ENCODE measurements at regions not wholly inside any gene's neighbourhood (a gene's known extent, or its start where the extent isn't known, plus 50 kb on each side); places are given as distances from the start of the nearest gene placed in this dataset.

GRCh38 chr18:67292814-67293213, 223.7 kb downstream of the DSEL start:
- ATAC-seq (ENCODE audit: low FRiP score in 2 of 2) (no peak), DNase-seq (no peak)
- no peaks in the 10 kb centered on the region for H3K27me3 ChIP-seq
- TF ChIP-seq CTCF (IDR thresholded peaks at IDR 0.05) (no peak), POLR2AphosphoS5 (IDR thresholded peaks at IDR 0.05) (no peak), POLR2A (IDR thresholded peaks at IDR 0.05) (no peak), EP300 (IDR thresholded peaks at IDR 0.05) (no peak)
- H3K4me1 ChIP-seq, result no peaks in the 10 kb centered on the region
- no peaks in the 10 kb centered on the region for H3K9me3 ChIP-seq
- no peaks in the 10 kb centered on the region for H3K36me3 ChIP-seq
- WGBS, 2 donors, result 72 to 79% methylated on average over 3 of the region's 3 CpGs
- no peak overlapping the region for H3K27ac ChIP-seq
- H3K4me3 ChIP-seq, result no peak overlapping the region

- TF ChIP-seq POLR2AphosphoS5 (IDR thresholded peaks at IDR 0.05) (no peak), EP300 (IDR thresholded peaks at IDR 0.05) (no peak), CTCF (IDR thresholded peaks at IDR 0.05) (no peak), POLR2A (IDR thresholded peaks at IDR 0.05) (no peak)
- no peak overlapping the region for H3K4me3 ChIP-seq
- H3K9me3 ChIP-seq, result no peaks in the 10 kb centered on the region
- 63 to 65% methylated on average over 4 of the region's 4 CpGs for WGBS, 2 donors
- H3K36me3 ChIP-seq, result no peaks in the 10 kb centered on the region
- no peak overlapping the region for H3K27ac ChIP-seq
- no peak for DNase-seq
- no peaks in the 10 kb centered on the region for H3K4me1 ChIP-seq
- no peak for ATAC-seq (ENCODE audit: low FRiP score in 2 of 2)
- H3K27me3 ChIP-seq, result no peaks in the 10 kb centered on the region
Measured at GRCh38 chr18:67290421-67290820, 226.1 kb downstream of the DSEL start.

- Histone ChIP-seq H3K9me3 (no peaks in the 10 kb centered on the region), H3K27ac (no peak overlapping the region), H3K4me1 (no peaks in the 10 kb centered on the region), H3K27me3 (no peaks in the 10 kb centered on the region), H3K4me3 (no peak overlapping the region), H3K36me3 (no peaks in the 10 kb centered on the region)
- DNase-seq (no peak), ATAC-seq (ENCODE audit: low FRiP score in 2 of 2) (no peak)
- TF ChIP-seq CTCF (IDR thresholded peaks at IDR 0.05), result no peak
- TF ChIP-seq POLR2AphosphoS5 (IDR thresholded peaks at IDR 0.05), result no peak
- TF ChIP-seq POLR2A (IDR thresholded peaks at IDR 0.05), result no peak
- no peak for TF ChIP-seq EP300 (IDR thresholded peaks at IDR 0.05)
- 86 to 89% methylated on average over 2 of the region's 2 CpGs for WGBS, 2 donors
Measured at GRCh38 chr18:67285583-67285982, 230.9 kb downstream of the DSEL start.

- H3K36me3 ChIP-seq, result no peaks in the 10 kb centered on the region
- H3K4me3 ChIP-seq, result no peak overlapping the region
- DNase-seq, result no peak
- no peak for ATAC-seq (ENCODE audit: low FRiP score in 2 of 2)
- TF ChIP-seq EP300 (IDR thresholded peaks at IDR 0.05) (no peak), CTCF (IDR thresholded peaks at IDR 0.05) (no peak), POLR2AphosphoS5 (IDR thresholded peaks at IDR 0.05) (no peak), POLR2A (IDR thresholded peaks at IDR 0.05) (no peak)
- no peaks in the 10 kb centered on the region for H3K4me1 ChIP-seq
- no peaks in the 10 kb centered on the region for H3K27me3 ChIP-seq
- H3K27ac ChIP-seq, result no peak overlapping the region
- H3K9me3 ChIP-seq, result no peaks in the 10 kb centered on the region
Measured at GRCh38 chr18:67282796-67283195, 233.7 kb downstream of the DSEL start.

GRCh38 chr18:67281746-67282145, 234.8 kb downstream of the DSEL start:
- Histone ChIP-seq H3K4me3 (no peak overlapping the region), H3K9me3 (no peaks in the 10 kb centered on the region), H3K36me3 (no peaks in the 10 kb centered on the region), H3K4me1 (no peaks in the 10 kb centered on the region), H3K27me3 (no peaks in the 10 kb centered on the region), H3K27ac (no peak overlapping the region)
- no peak for DNase-seq
- ATAC-seq (ENCODE audit: low FRiP score in 2 of 2), result no peak
- TF ChIP-seq POLR2A (IDR thresholded peaks at IDR 0.05), result no peak
- TF ChIP-seq POLR2AphosphoS5 (IDR thresholded peaks at IDR 0.05), result no peak
- TF ChIP-seq CTCF (IDR thresholded peaks at IDR 0.05), result no peak
- TF ChIP-seq EP300 (IDR thresholded peaks at IDR 0.05), result no peak
- 83 to 89% methylated on average over 1 of the region's 1 CpG for WGBS, 2 donors
